Suppressor macrophage treated with lipopolysaccharide for 1 hour (primary cell): ENCODE measurements at regions not wholly inside any gene's neighbourhood (a gene's known extent, or its start where the extent isn't known, plus 50 kb on each side); places are given as distances from the start of the nearest gene placed in this dataset.

Experiments
- DNase-seq, 3 donors: peaks; one replicate each; pipeline ENCODE4 v3.0.0-alpha.2; 2020 to 2022

DNA sequence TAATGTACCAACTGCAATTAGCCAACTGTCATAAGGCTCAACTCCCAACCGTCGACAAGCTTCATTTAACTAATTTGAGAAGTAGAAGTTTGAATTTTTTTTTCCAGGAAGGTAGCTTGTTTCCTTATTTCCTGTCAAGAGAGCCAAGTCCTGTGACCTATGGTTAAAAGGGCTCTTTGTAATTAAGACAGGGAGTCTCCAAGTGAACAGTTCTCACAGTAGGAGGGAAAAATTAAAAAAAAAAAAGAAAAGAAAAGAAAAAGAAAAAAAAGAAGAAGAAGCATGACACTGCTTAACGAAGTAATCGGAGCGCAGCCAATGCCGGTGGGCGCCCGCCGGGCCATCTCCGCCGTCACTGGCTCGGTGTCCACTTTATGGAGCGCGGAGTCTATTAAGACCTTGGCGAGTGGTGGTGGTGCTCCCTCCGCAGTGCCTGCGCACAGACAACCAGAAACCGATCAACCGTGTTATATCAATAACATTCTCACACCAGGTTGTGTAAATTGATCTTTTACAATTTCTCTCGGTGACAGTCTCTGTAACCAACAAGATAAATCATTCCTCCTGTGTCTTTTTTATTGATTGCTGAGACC, 197.2 kb upstream of the POU3F3 start:
- DNase-seq: no peak

DNA sequence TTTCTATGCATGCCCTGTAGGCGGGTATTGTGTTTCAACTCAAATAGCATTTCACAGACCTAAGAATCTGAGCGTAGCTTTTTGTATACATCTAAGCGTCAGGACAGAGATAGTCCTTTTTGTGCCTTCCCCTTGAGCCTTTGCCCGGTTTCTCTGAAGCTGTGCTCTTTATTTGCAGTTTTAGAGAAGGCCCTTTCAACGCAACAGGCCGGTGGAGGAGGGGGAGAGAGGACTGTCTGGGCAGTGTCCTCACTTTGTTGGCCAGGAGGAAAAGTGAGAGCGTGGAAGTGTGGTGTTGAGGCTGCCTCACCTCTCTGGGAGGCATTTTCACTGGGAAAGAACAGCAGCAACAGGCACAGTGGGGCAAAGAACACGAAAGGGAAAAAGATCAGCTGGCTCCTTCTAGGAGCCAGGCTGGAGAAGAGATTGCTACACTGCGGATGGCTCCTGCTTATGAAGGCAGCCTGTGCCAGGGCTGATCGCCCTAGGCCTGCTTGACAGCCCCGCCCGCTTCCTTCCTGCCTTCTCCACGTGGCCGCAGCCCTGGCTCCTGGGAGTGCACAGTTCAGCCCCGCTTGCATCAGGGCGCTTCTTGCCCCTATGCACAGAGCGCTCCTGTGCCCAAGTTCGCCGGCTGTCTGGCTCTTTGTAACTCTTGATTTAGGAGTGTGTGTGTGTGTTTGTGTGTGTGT, 195.6 kb upstream of the POU3F3 start:
- peak; percentile 49 to 80 (median 73) for DNase-seq

DNA sequence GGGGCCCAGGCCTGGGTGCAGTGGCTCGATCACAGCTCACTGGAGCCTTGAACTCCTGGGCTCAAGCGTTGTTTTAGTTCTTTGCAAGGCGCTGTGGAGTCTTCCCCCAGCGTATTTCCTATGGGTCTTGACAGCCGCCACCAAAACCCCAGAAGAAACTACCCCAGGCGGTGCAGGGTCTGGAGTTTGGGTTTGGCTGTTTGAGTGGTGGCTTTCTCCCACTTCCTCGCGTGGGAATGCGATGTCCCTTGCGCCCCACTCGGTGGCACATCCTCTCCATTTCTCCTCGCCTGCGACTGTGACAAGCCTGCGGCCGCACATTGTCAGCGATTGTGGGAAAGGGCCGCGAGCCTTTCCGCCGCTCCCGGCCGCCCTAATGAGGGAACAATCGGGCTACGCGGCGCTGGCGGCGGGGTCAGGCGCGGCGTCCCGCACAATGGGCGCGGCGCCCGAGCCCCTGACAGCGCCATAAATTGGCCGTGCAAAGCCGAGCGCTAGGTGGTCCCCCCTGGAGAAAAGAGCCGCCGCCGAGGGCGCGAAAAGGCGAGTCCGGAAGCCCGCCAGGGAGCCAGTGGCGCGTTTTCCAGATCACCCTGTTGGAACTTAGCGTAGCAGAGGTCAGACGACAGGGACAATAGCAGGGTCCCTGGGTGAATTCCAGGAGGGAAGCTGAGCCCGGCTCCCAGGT, 194.9 kb upstream of the POU3F3 start:
- peak in 2 of 3 donors; percentile 12 to 16 for DNase-seq

DNA sequence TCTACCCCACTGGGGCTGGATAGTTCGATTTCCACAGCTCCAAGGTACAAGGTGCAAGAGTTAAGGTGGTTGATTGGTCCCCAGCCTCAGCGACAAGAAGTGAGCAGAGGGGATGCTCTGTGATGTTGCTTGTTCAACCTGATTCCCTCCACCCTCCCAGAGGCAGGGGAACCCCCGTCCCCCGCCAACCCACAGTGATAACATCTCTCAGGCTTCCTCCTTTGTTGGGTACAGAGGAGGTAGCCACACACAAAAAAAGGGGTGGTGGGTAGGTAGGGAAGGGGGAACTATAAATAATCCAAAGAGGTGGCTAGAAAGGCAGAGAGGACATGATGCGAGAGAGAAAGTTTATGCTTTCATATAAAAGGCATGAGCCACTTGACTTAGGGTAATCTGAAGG, 192.9 kb upstream of the POU3F3 start:
- no peak for DNase-seq

DNA sequence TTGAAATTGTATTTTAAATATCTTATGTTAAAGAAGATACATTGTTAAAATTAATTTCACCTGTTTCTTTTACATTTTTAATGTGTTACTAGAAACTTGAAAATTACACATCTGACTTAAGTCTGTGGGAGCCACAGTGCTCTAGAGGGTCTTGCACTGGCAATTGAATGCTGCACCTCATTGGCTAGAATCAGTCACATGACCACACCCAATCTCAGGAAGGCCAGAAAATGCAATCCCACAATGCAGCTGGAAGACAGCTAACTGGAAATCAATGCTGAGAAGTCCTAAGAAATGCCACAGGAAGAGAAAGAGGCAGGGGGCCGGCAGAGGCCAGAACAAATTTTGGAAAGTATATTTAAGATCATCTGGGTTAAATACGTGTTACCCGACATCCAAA, 189.2 kb upstream of the POU3F3 start:
- DNase-seq: no peak

DNA sequence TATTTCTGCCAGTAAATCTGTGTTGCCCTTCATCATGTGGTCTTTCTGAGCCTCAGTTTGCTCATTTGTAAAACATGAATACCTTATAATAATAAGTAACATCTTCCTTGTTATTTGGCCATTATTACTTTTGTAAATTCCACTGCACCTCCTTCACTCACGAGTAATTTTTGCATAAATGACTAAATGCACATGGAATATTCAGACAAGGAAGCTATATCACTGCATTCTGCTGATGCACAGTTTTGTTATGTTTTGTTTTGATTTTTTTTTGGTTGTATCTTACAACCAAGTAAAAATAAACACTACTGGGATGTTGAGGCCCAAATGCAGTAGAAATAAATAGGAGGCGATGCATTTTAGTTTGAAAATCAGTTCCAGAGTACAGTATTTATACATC, 185.3 kb upstream of the POU3F3 start:
- DNase-seq: no peak

DNA sequence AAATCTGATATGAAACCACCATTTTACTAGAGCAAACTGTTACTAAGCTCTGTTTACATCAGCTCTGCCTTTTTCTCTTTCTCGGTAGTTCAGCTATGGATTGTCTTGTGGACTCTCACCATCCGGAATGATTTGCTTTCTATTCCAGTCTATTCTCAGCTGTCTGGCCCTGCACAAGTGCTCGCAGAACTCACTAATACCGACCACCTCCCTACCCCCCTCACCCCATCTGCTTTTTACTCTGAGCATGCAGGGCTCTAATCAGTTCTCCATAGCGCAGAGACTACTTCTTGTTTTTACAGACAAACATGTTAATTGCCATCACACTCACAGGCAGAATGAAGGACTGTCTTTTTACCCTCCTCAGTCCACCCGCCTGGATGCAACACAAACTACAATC, 180.7 kb upstream of the POU3F3 start:
- no peak for DNase-seq

DNA sequence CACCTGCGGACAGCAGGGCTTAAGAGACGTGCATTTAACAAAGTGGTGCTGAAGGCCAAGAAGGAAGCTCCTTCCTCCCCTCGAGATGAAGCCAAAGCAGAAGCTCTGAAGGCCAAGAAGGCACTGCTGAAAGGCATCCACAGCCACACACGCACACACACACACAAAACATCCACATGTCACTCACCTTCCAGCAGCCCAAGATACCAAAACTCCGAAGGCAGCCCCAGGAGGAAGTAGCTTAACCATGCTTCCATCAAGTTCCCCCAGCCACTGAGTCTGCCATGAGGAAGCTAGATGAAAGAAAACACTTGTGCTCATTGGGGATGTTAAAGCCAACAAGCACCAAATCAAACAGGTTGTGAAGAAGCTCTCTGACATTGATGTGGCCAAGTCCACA, 175.7 kb upstream of the POU3F3 start:
- DNase-seq: peak in 2 of 3 donors; percentile 6 to 15

DNA sequence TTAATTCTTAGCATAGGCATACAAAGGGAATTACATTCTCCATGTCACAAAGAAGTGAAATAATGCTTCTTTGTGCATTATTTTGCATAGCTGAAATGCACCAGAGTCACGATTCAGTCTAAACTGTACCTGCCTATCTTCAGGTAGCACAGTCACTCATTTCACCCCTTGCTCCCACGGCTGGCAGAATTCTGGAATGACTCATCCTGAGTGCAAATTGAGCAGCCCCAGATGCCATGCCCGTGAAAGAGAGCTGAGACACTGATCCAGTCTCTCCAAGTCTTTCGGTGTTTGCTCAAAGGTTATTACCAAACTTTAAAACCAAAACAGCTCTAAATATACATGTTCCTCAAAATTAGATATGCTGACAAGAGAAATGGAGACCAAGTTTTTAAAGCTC, 168.3 kb upstream of the POU3F3 start:
- DNase-seq: no peak

DNA sequence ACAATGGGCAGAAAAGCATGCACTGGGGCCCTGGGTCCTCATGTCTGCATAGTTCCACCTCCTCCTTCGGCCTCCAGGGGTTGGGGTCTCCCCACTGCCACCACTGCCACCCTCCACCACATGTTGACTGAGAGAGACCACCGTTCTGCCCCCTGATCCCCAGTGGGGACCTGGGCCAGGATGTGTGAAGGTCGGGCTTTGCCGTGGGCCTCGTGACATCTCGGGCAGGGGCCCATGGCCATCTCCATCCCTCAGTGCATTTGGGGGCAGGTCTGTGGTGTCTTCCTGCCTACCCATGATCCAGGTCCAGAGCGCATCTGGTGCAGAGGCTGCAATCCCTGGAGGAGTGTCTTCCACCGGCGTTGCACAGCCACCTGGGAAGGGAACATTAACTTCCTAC, 166.8 kb upstream of the POU3F3 start:
- DNase-seq: no peak

DNA sequence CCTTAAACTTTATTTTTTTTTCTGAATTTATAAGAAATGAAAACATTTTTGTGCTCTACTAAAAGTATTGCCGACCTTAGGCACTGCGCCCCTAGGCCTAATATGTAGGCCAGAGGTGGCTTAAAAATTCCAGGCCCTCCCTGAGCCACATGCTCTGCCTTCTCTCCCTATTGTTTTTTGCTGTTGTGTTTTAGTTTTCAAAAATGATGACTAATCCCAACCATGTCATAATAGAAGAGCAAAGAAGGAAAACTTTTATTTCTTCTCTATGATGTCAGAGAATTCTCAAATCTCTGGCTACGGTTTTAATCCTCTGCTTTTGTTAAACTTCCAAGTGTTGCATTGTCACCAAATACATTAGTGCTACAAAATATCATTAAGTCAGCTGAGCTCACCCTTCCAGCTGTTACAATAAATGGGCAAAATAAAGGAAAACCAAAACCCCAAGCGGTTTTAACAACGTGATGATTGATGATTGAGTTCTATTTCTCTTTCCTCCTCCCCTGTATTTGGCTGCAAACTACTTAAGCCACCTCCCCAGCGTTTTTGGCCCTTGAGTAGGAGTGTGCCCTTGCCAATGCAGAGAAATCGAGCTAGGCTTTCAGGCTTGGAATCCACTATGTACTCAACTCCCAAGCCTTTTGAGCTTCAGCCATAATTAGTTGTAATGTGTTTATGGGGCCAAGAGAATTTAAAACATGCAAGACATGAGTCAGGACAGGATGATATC, 163.5 kb upstream of the POU3F3 start:
- DNase-seq: no peak

DNA sequence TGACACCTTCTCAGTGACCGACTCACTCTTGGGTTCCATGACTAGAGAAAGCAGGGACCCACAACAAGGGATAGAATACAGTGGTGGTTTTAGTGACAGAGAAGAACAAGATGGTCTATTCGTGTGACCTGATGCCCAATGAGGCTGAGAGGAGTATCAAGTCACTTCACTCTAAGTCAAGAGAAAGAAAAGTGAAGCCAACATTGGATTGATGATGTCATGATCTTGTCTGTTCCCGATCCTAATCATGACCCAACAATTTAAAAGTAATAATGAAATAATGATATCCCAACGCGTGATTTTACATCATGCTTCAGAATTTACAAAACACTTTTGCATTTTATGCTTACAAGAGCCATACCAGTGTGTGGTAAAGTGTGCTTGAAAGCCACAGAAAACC, 155.6 kb upstream of the POU3F3 start:
- no peak for DNase-seq

DNA sequence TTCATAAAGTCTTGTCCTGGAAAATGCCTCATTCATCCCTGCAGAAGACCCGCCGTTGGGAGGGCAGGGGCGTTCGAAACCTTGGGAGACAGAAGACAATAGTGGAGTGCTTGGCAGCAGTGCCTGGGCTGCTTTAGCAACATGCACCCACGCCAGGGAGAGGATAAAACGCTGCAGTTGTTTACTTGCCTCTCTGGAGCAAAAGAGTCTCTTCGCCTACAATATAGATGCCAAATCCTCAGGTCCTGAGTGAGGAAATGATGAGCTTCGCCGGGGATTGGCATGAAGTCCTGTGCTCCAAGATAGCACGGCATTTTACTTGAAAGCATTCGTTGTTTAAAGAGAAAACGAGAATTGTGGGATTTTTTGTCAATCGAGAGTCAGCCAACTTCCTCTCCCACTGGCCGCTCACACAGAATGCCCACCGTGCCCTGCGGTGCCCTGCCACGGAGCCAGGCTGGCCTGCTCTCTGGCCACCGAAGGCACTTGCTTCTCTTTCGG, 152.5 kb upstream of the POU3F3 start:
- DNase-seq: no peak

DNA sequence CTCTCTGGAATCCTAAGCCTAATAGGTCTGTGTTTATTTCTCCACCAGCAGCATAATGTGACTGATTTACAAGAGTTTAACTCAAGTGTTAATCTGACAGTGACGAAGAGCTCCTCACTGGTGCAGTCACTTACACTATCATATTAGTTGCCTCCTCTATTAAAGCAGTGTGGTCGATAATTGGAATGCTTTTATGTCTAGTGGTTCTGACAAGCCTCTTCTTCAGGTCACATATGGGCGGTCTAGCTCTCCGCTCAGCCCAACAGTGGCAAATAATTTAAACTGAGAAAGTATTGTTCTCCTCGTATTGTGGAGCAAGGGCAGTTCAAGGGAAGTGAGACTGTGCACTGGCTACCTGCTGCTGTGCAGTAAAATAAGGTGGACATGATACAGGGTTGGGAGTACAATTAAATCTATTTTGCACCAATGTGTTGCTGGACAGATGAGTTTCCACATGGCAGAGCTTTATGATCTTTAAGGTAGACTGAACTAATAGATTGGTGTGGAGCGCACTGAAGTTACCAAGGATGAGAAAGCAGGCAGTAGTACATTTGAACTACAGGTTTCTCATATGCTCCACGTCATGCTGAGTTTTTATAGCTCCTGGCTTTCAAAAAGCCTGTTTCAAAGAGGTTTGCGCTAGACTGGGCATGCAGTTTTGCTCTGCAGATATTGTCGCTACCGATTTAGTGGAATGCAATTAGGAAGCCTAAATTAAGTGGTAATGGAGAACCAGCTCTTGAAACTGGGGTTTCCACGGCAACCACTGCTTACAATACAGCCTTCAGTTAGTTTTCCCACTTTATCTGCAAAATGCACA, 151.7 kb upstream of the POU3F3 start:
- DNase-seq: no peak

DNA sequence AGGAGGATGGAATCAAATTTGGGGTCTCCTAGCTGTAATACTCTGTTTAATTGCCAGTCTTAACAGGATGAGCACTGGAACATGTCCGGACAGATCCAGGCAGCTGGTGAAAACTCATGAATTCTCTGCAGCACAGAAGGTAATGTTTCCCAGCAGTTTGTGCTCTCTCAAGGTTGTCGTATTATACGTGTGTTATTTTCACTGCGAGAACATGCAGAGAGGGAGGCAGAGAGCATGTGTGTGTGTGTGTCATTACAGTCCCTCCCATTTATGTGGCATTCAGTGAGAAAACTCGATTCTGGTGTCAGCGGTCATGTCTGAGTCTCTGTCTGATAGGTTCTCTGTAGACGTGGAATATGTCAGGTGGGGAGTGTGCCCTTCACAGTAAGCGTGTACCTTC, 150.2 kb upstream of the POU3F3 start:
- DNase-seq: no peak

DNA sequence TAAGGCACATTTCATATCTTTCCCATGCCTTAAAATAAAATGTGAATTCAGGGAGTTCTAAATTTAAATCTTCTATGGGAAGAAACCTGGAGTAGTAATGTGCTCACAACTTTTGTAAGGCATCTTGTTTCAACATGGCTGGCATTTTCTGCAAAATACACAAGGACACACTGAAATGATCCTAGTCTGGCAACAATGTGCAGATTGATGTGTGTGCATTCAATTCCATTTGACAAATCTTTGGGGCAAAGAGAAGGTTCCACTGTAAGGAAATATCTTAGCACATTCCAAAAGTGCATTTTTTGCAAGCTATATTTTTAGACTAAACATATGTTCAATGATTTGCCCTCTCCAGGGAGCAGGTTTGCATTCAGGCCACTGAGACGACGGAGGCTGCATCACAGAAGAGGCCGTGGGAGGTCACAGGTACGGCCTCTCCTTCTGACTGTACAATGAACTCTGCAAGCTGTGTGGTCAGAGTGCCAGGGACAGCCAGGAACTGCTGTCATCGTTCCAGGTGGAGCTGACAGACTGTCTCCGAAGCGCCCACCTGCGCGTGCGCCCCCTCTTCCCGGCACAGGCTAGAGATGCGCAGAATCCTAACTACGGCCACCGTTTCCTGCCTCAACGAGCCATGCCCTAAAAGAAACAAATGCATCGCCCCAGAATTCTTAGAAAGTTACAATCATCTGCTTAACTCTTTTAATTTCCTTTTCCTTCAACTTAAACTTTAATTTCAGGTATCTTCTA, 149.2 kb upstream of the POU3F3 start:
- DNase-seq: no peak

DNA sequence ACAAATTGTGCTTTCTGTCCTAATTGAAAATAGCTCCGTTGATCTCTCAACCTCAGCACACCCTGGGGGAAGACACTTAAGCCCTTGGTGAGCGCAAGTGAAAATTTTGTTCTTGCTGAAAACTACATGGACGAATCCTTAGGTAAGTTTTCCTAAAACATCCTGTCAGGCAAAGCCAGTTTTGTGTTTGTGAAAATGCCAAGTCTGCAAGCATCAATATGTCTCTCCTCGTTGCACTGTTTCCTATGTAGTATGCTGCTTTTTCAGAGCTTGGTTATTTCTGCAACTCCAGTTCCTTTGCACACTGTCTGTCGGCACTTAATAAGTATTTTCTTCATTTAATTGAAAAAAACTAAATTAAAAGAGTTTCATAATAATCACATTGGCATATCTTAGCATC, 146.9 kb upstream of the POU3F3 start:
- DNase-seq: no peak

DNA sequence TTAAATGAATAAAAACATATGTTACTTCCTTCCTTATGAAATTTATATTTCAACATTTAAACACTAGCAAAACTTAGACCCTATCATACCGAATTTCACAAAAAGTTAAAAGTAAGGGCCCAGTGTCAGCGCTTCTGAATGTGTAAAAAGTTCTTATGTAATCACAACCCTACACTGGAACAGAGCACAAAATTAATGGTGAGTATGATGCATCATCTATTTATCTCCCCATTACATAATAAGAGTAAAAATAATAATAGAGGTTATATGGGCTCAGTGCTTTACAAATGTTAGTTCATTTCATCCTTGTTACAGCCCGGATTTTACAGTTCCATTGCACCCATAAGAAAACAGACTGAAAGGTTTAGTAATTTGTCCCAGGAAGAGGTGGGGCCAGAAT, 144.9 kb upstream of the POU3F3 start:
- DNase-seq: no peak

DNA sequence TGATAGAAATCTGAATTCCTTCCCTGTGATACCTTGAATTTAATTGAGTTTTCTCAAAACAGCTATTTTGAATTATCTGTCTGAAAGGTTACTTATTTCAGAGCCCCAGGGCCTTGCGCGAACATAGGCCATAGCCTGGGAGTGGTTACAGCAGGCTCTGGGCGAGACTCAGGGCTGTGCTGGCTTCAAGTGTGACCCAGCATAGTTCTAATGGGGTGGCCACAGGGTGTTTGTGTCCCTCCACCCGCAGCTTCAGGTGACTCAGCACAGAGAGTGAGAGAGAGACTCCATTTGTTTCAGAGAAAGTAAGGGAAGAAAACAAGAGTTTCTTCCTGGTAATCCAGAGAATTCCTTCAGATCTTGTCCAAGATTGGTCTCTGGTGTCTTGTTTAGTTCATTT, 137.9 kb upstream of the POU3F3 start:
- DNase-seq: no peak

DNA sequence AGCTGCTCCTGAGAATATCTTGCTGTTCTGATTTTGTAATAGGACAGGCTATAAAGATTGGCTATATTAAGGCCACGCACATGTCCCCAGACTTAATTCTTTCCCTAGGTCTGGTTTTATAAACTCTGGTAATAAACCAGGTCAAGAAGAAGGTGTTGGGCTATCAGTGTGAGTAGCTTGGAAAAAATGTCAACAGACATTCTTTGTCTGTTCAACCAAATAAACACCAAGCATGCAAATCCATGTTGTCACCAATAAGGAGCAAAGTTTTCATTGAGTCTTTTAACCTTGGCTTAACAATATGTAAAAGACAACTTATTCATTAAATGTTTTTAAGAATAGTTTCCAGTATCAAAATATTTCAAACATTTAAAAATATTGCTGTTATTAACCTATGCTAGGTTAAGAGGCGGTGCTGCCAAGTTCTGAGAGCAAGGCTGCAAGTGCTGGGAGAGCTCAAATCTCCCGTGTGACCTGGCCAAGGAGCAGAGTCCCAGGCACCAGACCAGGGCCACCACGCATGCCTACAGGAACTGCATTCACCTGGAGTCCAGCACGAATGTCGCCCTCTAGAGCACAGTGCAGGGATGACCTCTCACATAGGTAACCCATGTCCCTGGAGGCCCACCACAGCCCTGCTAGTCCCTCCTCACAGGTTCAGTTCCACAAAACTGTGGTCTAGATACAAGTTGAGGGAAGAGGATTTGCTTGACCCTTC, 120.5 kb upstream of the POU3F3 start:
- DNase-seq: peak; percentile 15 to 30 (median 28)

DNA sequence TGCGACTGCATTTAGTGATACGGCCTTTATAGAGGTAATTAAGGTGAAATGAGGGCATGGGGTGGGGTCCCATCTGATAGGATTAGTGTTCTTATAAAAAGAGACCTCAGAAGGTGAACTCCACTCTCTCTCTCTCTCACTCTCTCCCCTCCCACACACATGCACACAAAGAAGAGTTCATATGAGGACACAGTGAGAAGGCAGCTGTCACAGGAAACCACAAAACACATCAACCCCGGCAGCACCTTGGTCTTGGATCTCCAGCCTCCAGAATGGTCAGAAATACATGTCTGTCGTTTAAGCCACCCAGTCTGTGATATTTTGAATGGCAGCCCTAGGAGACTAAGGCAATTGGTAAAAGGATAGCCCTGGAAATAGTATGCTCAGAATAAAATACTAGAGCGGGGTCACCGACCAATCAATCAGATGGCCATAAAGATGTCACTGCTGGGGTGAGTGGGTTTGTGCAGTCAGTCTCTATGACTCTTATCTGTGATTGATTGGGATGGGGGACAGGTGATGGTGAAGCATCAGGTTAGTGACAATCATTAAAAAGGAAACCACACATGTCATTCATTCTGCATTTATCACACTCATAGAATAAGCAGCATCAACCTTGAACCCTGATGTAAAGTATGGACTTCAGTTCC, 118.9 kb upstream of the POU3F3 start:
- no peak for DNase-seq
